DND-41 (cell line): ENCODE measurements at regions not wholly inside any gene's neighbourhood (a gene's known extent, or its start where the extent isn't known, plus 50 kb on each side); places are given as distances from the start of the nearest gene placed in this dataset.

Experiments used
- ATAC-seq: fragments of 200-7000 bp; cut with Tn5 transposase; 3 replicates; pipeline ENCODE4 v1.9.1; 2021; ENCODE audit warnings: low read depth; ENCODE audit not compliant: insufficient read depth
- DNase-seq: peaks from one replicate; pipeline ENCODE4 v3.0.0-alpha.2; 2020
- H2AFZ ChIP-seq: 2 replicates; pipeline ENCODE4 v1.6.0; 2012; ENCODE audit warnings: low read depth, low read length
- H3K27ac ChIP-seq: 2 replicates; pipeline ENCODE4 v1.5.1; 2012; ENCODE audit warnings: low read length, inconsistent platforms
- H3K27me3 ChIP-seq: fragments of 200-600 bp; sonication (generic); 2 replicates; pipeline ENCODE4 v1.6.0; 2012; ENCODE audit warnings: low read length, mild to moderate bottlenecking, inconsistent platforms; ENCODE audit not compliant: insufficient read depth, poor library complexity
- H3K36me3 ChIP-seq: 2 replicates; pipeline ENCODE4 v1.5.1; 2012; ENCODE audit warnings: low read length, inconsistent platforms; ENCODE audit not compliant: insufficient read depth
- H3K4me1 ChIP-seq: 2 replicates; pipeline ENCODE4 v1.5.1; 2012; ENCODE audit warnings: mild to moderate bottlenecking, low read length; ENCODE audit not compliant: insufficient read depth
- H3K4me2 ChIP-seq: 2 replicates; pipeline ENCODE4 v1.6.0; 2012; ENCODE audit warnings: mild to moderate bottlenecking, moderate library complexity, low read length, inconsistent platforms; ENCODE audit not compliant: insufficient read depth
- H3K4me3 ChIP-seq, 2 experiments: fragments of 200-600 bp in 1 of 2; shearing (Covaris generic) in 1 of 2; 2 replicates each; pipeline ENCODE4 v1.5.1; 2012 to 2016; ENCODE audit warnings: inconsistent platforms in 2 of 2, low read length in 2 of 2, mild to moderate bottlenecking in 2 of 2, low read depth in 1 of 2, moderate library complexity in 1 of 2
- H3K79me2 ChIP-seq: 2 replicates; pipeline ENCODE4 v1.6.0; 2012; ENCODE audit warnings: low read length, inconsistent platforms; ENCODE audit not compliant: insufficient read depth
- H3K9ac ChIP-seq: 2 replicates; pipeline ENCODE4 v1.6.0; 2012; ENCODE audit warnings: low read depth, mild to moderate bottlenecking, inconsistent platforms, low read length, moderate library complexity
- H3K9me3 ChIP-seq: 2 replicates; pipeline ENCODE4 v1.5.1; 2012; ENCODE audit warnings: low read length, moderate library complexity, mild to moderate bottlenecking, inconsistent platforms; ENCODE audit not compliant: insufficient read depth, severe bottlenecking
- H4K20me1 ChIP-seq: 2 replicates; pipeline ENCODE4 v1.6.0; 2012; ENCODE audit warnings: low read length; ENCODE audit not compliant: insufficient read depth
- CTCF ChIP-seq: IDR thresholded peaks from 2 replicates; pipeline ENCODE4 v1.5.1; 2012; ENCODE audit warnings: borderline replicate concordance, low read length, moderate library complexity, mild to moderate bottlenecking; ENCODE audit not compliant: poor library complexity, severe bottlenecking; ENCODE audit errors: extremely low read depth
- EZH2 ChIP-seq: IDR thresholded peaks from 3 replicates; pipeline ENCODE4 v1.6.1; 2012; ENCODE audit warnings: borderline replicate concordance, low read depth, mild to moderate bottlenecking, moderate library complexity, low read length, inconsistent platforms; ENCODE audit not compliant: severe bottlenecking

- Histone ChIP-seq H3K9me3 (no peaks in the 10 kb centered on the region), H4K20me1 (no peaks in the 10 kb centered on the region), H3K4me3 (no peak overlapping the region), H3K4me1 (no peaks in the 10 kb centered on the region), H3K27me3 (no peaks in the 10 kb centered on the region), H2AFZ (no peak overlapping the region), H3K36me3 (no peaks in the 10 kb centered on the region), H3K79me2 (no peaks in the 10 kb centered on the region), H3K9ac (no peak overlapping the region), H3K27ac (no peak overlapping the region), H3K4me2 (no peak overlapping the region)
- TF ChIP-seq EZH2 = no peak
- no peak for TF ChIP-seq CTCF
- DNase-seq (no peak), ATAC-seq (no peak)
Observed at GRCh38 chr18:6633310-6633709, 96.2 kb upstream of the ARHGAP28 start.

- H3K79me2 ChIP-seq = no peaks in the 10 kb centered on the region
- H3K27ac ChIP-seq = no peak overlapping the region
- H3K36me3 ChIP-seq = no peaks in the 10 kb centered on the region
- no peak for ATAC-seq
- no peaks in the 10 kb centered on the region for H4K20me1 ChIP-seq
- no peak for TF ChIP-seq EZH2
- no peak for TF ChIP-seq CTCF
- no peaks in the 10 kb centered on the region for H3K27me3 ChIP-seq
- H3K4me3 ChIP-seq = no peak overlapping the region
- DNase-seq = no peak
- H3K9me3 ChIP-seq = no peaks in the 10 kb centered on the region
- H3K4me2 ChIP-seq = no peak overlapping the region
- no peak overlapping the region for H2AFZ ChIP-seq
- no peak overlapping the region for H3K9ac ChIP-seq
- H3K4me1 ChIP-seq = no peaks in the 10 kb centered on the region
Observed at GRCh38 chr18:6636091-6636490, 93.4 kb upstream of the ARHGAP28 start.

- no peak for DNase-seq
- no peak overlapping the region for H2AFZ ChIP-seq
- no peaks in the 10 kb centered on the region for H3K79me2 ChIP-seq
- H3K9ac ChIP-seq = no peak overlapping the region
- TF ChIP-seq CTCF (no peak), EZH2 (no peak)
- no peaks in the 10 kb centered on the region for H3K9me3 ChIP-seq
- no peak overlapping the region for H3K27ac ChIP-seq
- no peaks in the 10 kb centered on the region for H3K27me3 ChIP-seq
- no peak overlapping the region for H3K4me2 ChIP-seq
- no peaks in the 10 kb centered on the region for H4K20me1 ChIP-seq
- no peak for ATAC-seq
- H3K4me1 ChIP-seq = no peaks in the 10 kb centered on the region
- no peak overlapping the region for H3K4me3 ChIP-seq
- H3K36me3 ChIP-seq = no peaks in the 10 kb centered on the region
Observed at GRCh38 chr18:6638447-6638846, 91.1 kb upstream of the ARHGAP28 start.

- no peaks in the 10 kb centered on the region for H3K4me1 ChIP-seq
- no peaks in the 10 kb centered on the region for H3K9me3 ChIP-seq
- no peak overlapping the region for H3K4me2 ChIP-seq
- H3K4me3 ChIP-seq = no peak overlapping the region
- H3K79me2 ChIP-seq = no peaks in the 10 kb centered on the region
- no peak overlapping the region for H3K9ac ChIP-seq
- H3K27me3 ChIP-seq = no peaks in the 10 kb centered on the region
- H3K27ac ChIP-seq = no peak overlapping the region
- DNase-seq (no peak), ATAC-seq (no peak)
- TF ChIP-seq CTCF (no peak), EZH2 (no peak)
- no peaks in the 10 kb centered on the region for H3K36me3 ChIP-seq
- no peaks in the 10 kb centered on the region for H4K20me1 ChIP-seq
- no peak overlapping the region for H2AFZ ChIP-seq
Observed at GRCh38 chr18:6639305-6639704, 90.2 kb upstream of the ARHGAP28 start.
